Mesenchymal stem cell (in vitro differentiated cells and primary cell): ENCODE measurements at regions not wholly inside any gene's neighbourhood (a gene's known extent, or its start where the extent isn't known, plus 50 kb on each side); places are given as distances from the start of the nearest gene placed in this dataset.
"Not testable (repeated sequence)": the region's sequence is repeated elsewhere in the genome, so short reads cannot be mapped to it uniquely, and the experiment has no call there.

Source experiments
- DNase-seq: peaks from one replicate; pipeline ENCODE4 v3.0.0-alpha.2; 2013
- H2AFZ ChIP-seq: one replicate; pipeline ENCODE4 v1.6.1; 2013; ENCODE audit warnings: low read depth, mild to moderate bottlenecking, control low read depth, inconsistent platforms, low read length, moderate library complexity
- H2AK5ac ChIP-seq: 2 replicates; pipeline ENCODE4 v1.6.1; 2013; ENCODE audit warnings: low read length, moderate library complexity, mild to moderate bottlenecking, inconsistent platforms; ENCODE audit not compliant: severe bottlenecking
- H2BK120ac ChIP-seq: one replicate; pipeline ENCODE4 v1.6.1; 2013; ENCODE audit warnings: low read depth, mild to moderate bottlenecking, inconsistent platforms, low read length, moderate library complexity
- H2BK12ac ChIP-seq, 2 experiments: one replicate each; pipeline ENCODE4 v1.6.1; 2013; ENCODE audit warnings: inconsistent platforms in 2 of 2, low read length in 2 of 2, mild to moderate bottlenecking in 2 of 2, moderate library complexity in 2 of 2, control low read depth in 1 of 2
- H2BK15ac ChIP-seq: one replicate; pipeline ENCODE4 v1.6.1; 2013; ENCODE audit warnings: mild to moderate bottlenecking, low read depth, inconsistent platforms; ENCODE audit not compliant: poor library complexity, severe bottlenecking
- H2BK5ac ChIP-seq: 2 replicates; pipeline ENCODE4 v1.6.1; 2013; ENCODE audit warnings: low read depth, mild to moderate bottlenecking, low read length, control low read depth, inconsistent platforms; ENCODE audit not compliant: poor library complexity, severe bottlenecking
- H3K14ac ChIP-seq, 2 experiments: one replicate each; pipeline ENCODE4 v1.6.1; 2013; ENCODE audit warnings: inconsistent platforms in 2 of 2, low read length in 2 of 2, control low read depth in 1 of 2, mild to moderate bottlenecking in 1 of 2, moderate library complexity in 1 of 2
- H3K18ac ChIP-seq, 2 experiments: one replicate each; pipeline ENCODE4 v1.6.1; 2013; ENCODE audit warnings: inconsistent platforms in 2 of 2, low read length in 2 of 2, control low read depth in 1 of 2, low read depth in 1 of 2, mild to moderate bottlenecking in 1 of 2
- H3K23ac ChIP-seq, 2 experiments: one replicate each; pipeline ENCODE4 v1.6.1; 2013; ENCODE audit warnings: inconsistent platforms in 2 of 2, low read length in 2 of 2, mild to moderate bottlenecking in 2 of 2, moderate library complexity in 2 of 2, control low read depth in 1 of 2
- H3K27ac ChIP-seq: 2 replicates; pipeline ENCODE4 v1.5.1; 2013; ENCODE audit warnings: mild to moderate bottlenecking, moderate library complexity, low read length, control low read depth, inconsistent platforms; ENCODE audit not compliant: poor library complexity, severe bottlenecking
- H3K27me3 ChIP-seq, 2 experiments: 2 replicates each; pipeline versions ENCODE4 v1.6.1 to v1.7.0; 2013; ENCODE audit warnings: low read length in 2 of 2, mild to moderate bottlenecking in 2 of 2, moderate library complexity in 2 of 2, control low read depth in 1 of 2, inconsistent platforms in 1 of 2; ENCODE audit not compliant: control insufficient read depth in 1 of 2, insufficient read depth in 1 of 2
- H3K36me3 ChIP-seq, 2 experiments: 2 replicates each; pipeline versions ENCODE4 v1.6.1 to v1.7.0; 2013; ENCODE audit warnings: low read length in 2 of 2, control low read depth in 1 of 2, inconsistent platforms in 1 of 2, low read depth in 1 of 2, mild to moderate bottlenecking in 1 of 2; ENCODE audit not compliant: insufficient read depth in 2 of 2, control insufficient read depth in 1 of 2
- H3K4ac ChIP-seq, 2 experiments: one replicate each; pipeline ENCODE4 v1.6.1; 2013; ENCODE audit warnings: inconsistent platforms in 2 of 2, low read length in 2 of 2, mild to moderate bottlenecking in 2 of 2, moderate library complexity in 2 of 2, control low read depth in 1 of 2, low read depth in 1 of 2
- H3K4me1 ChIP-seq: 2 replicates; pipeline ENCODE4 v1.6.1; 2013; ENCODE audit warnings: low read depth, low read length, control low read depth; ENCODE audit not compliant: control insufficient read depth, insufficient read depth
- H3K4me2 ChIP-seq: 2 replicates; pipeline ENCODE4 v1.6.1; 2013; ENCODE audit warnings: low read length, mild to moderate bottlenecking, inconsistent platforms; ENCODE audit not compliant: poor library complexity, severe bottlenecking
- H3K4me3 ChIP-seq, 2 experiments: 2 replicates each; pipeline versions ENCODE4 v1.5.1 to v1.7.0; 2013; ENCODE audit warnings: low read length in 2 of 2, mild to moderate bottlenecking in 2 of 2, control low read depth in 1 of 2, low read depth in 1 of 2; ENCODE audit not compliant: insufficient read depth in 1 of 2
- H3K79me1 ChIP-seq: replicated peaks from 2 replicates; pipeline ENCODE4 v1.6.1; 2013; ENCODE audit warnings: mild to moderate bottlenecking, control low read depth, low read length, inconsistent platforms; ENCODE audit not compliant: poor library complexity, severe bottlenecking
- H3K9ac ChIP-seq: 2 replicates; pipeline ENCODE4 v1.7.0; 2013; ENCODE audit warnings: mild to moderate bottlenecking, low read length, moderate library complexity
- H3K9me3 ChIP-seq: 2 replicates; pipeline ENCODE4 v1.7.0; 2013; ENCODE audit warnings: mild to moderate bottlenecking, low read length; ENCODE audit not compliant: control insufficient read depth
- H4K8ac ChIP-seq: one replicate; pipeline ENCODE4 v1.6.1; 2013; ENCODE audit warnings: inconsistent platforms, mild to moderate bottlenecking, low read length, moderate library complexity
- H4K91ac ChIP-seq: one replicate; pipeline ENCODE4 v1.6.1; 2013; ENCODE audit warnings: mild to moderate bottlenecking, low read length, inconsistent platforms
- WGBS: methylation state at CpG from one replicate; pipeline ENCODE4 v1.1.7; 2013; ENCODE audit warnings: mixed read lengths; 5-methylcytosine and 5-hydroxymethylcytosine counted together

GRCh38 chr6:150787429-150787828 lies 78.1 kb upstream of the MTHFD1L start:
- no peak overlapping the region for H3K18ac ChIP-seq
- H2AK5ac ChIP-seq, result no peak overlapping the region
- 97% methylated on average over 7 of the region's 7 CpGs for WGBS
- no peak overlapping the region for H2BK12ac ChIP-seq
- no peak overlapping the region for H3K4me3 ChIP-seq
- peaks cover 0 to 3% of the 10 kb centered on the region in 2 experiments for H3K36me3 ChIP-seq
- H3K4ac ChIP-seq, result no peak overlapping the region
- no peaks in the 10 kb centered on the region for H3K4me1 ChIP-seq
- H3K27me3 ChIP-seq, result no peaks in the 10 kb centered on the region
- no peak overlapping the region for H4K91ac ChIP-seq
- no peak overlapping the region for H2BK120ac ChIP-seq
- no peak for DNase-seq
- H4K8ac ChIP-seq, result no peak overlapping the region
- no peak overlapping the region for H3K23ac ChIP-seq
- H3K9me3 ChIP-seq, result no peaks in the 10 kb centered on the region
- H3K79me1 ChIP-seq, result no peaks in the 10 kb centered on the region
- no peak overlapping the region for H3K14ac ChIP-seq
- H2BK5ac ChIP-seq, result no peak overlapping the region
- no peak overlapping the region for H2AFZ ChIP-seq
- H3K27ac ChIP-seq, result no peak overlapping the region
- no peak overlapping the region for H3K4me2 ChIP-seq
- no peak overlapping the region for H3K9ac ChIP-seq
- H2BK15ac ChIP-seq, result no peak overlapping the region

GRCh38 chr6:150788089-150788488 lies 77.4 kb upstream of the MTHFD1L start:
- Histone ChIP-seq H2AFZ (no peak overlapping the region), H3K4me2 (no peak overlapping the region), H2BK12ac (no peak overlapping the region), H2BK5ac (no peak overlapping the region), H3K9me3 (no peaks in the 10 kb centered on the region), H2BK120ac (no peak overlapping the region), H3K36me3 (peaks cover 0 to 3% of the 10 kb centered on the region in 2 experiments), H2BK15ac (no peak overlapping the region), H3K79me1 (no peaks in the 10 kb centered on the region), H3K14ac (no peak overlapping the region), H3K9ac (no peak overlapping the region), H3K18ac (no peak overlapping the region), H4K8ac (no peak overlapping the region), H3K4me3 (no peak overlapping the region), H2AK5ac (no peak overlapping the region), H3K4ac (no peak overlapping the region), H3K4me1 (no peaks in the 10 kb centered on the region), H3K23ac (no peak overlapping the region), H4K91ac (no peak overlapping the region), H3K27ac (no peak overlapping the region), H3K27me3 (no peaks in the 10 kb centered on the region)
- DNase-seq, result no peak
- WGBS, result 93% methylated on average over 6 of the region's 6 CpGs

- H2BK120ac ChIP-seq, H3K36me3 ChIP-seq, H3K4me3 ChIP-seq, H2BK12ac ChIP-seq, H4K91ac ChIP-seq, H2AFZ ChIP-seq, H4K8ac ChIP-seq, H2BK15ac ChIP-seq, H3K27ac ChIP-seq, H2BK5ac ChIP-seq, H3K4me1 ChIP-seq, H2AK5ac ChIP-seq, DNase-seq, H3K23ac ChIP-seq, H3K9ac ChIP-seq, H3K27me3 ChIP-seq, H3K79me1 ChIP-seq, H3K18ac ChIP-seq, H3K4ac ChIP-seq, H3K14ac ChIP-seq, H3K9me3 ChIP-seq, H3K4me2 ChIP-seq: not testable (repeated sequence)
- 97% methylated on average over 6 of the region's 6 CpGs for WGBS
Observed at GRCh38 chr6:150789906-150790305, 75.6 kb upstream of the MTHFD1L start.

- Histone ChIP-seq H3K27ac (no peak overlapping the region), H3K27me3 (no peaks in the 10 kb centered on the region), H3K36me3 (peaks cover 0 to 3% of the 10 kb centered on the region in 2 experiments), H3K4me3 (no peak overlapping the region), H2BK15ac (no peak overlapping the region), H3K4me1 (no peaks in the 10 kb centered on the region), H2BK12ac (no peak overlapping the region), H3K23ac (no peak overlapping the region), H3K9me3 (no peaks in the 10 kb centered on the region), H2AFZ (no peak overlapping the region), H3K79me1 (no peaks in the 10 kb centered on the region), H2AK5ac (no peak overlapping the region), H3K14ac (no peak overlapping the region), H3K4ac (no peak overlapping the region), H2BK5ac (no peak overlapping the region), H3K18ac (no peak overlapping the region), H4K91ac (no peak overlapping the region), H4K8ac (no peak overlapping the region), H3K4me2 (no peak overlapping the region), H3K9ac (no peak overlapping the region), H2BK120ac (no peak overlapping the region)
- no CpG with 5 or more reads among the region's 1 CpG for WGBS
- DNase-seq, result no peak
Observed at GRCh38 chr6:150791717-150792116, 73.8 kb upstream of the MTHFD1L start.
